SU-DHL-6 (cell line): ENCODE measurements at regions not wholly inside any gene's neighbourhood (a gene's known extent, or its start where the extent isn't known, plus 50 kb on each side); places are given as distances from the start of the nearest gene placed in this dataset.

Experiments
- CTCF ChIP-seq: fragments of 200-600 bp; sonication (generic); IDR thresholded peaks from one replicate; pipeline ENCODE4 v1.5.1; 2017; ENCODE audit warnings: antibody characterized with exemption, mild to moderate bottlenecking, low read length, moderate library complexity; ENCODE audit not compliant: insufficient read depth, poor library complexity, severe bottlenecking
- EZH2phosphoT487 ChIP-seq: fragments of 200-600 bp; sonication (generic), shearing (Covaris generic); conservative IDR thresholded peaks from 2 replicates; pipeline ENCODE4 v1.6.1; 2018; ENCODE audit warnings: mild to moderate bottlenecking, antibody characterized with exemption, low read length, moderate library complexity, mixed read lengths

- TF ChIP-seq CTCF (no peak), EZH2phosphoT487 (no peak)
Observed at GRCh38 chr10:36583690-36584089, 541.7 kb upstream of the ANKRD30A start.
